Caco-2 (cell line): ENCODE measurements at regions not wholly inside any gene's neighbourhood (a gene's known extent, or its start where the extent isn't known, plus 50 kb on each side); places are given as distances from the start of the nearest gene placed in this dataset.

ENCODE experiments used
- BruUV-seq: library from RNA; stranded (reverse); fragments of 400-500 nt; replicated peaks from 2 replicates; lab custom pipeline; 2021; lab: Mats Ljungman, UMichigan
- CTCF ChIA-PET: fragments of 300-600 bp; sonication (Branson Sonifier 250); formaldehyde crosslinking; loops from one replicate; lab custom pipeline; 2022; ENCODE audit warnings: antibody characterized with exemption; lab: Charles Lee
- POLR2A ChIA-PET: fragments of 300-600 bp; sonication (Branson Sonifier 250); formaldehyde crosslinking; loops from one replicate; lab custom pipeline; 2022; ENCODE audit warnings: antibody characterized with exemption; lab: Charles Lee
- DNase-seq, 2 experiments: peaks; one replicate each; pipeline versions ENCODE4 v3.0.0 to v3.0.0-alpha.2; 2020 to 2022
- H3K27me3 ChIP-seq: replicated peaks from 2 replicates; pipeline ENCODE4 v1.6.0; 2011; ENCODE audit warnings: low read length; ENCODE audit not compliant: control insufficient read depth, insufficient read depth
- H3K36me3 ChIP-seq: 2 replicates; pipeline ENCODE4 v1.5.1; 2011; ENCODE audit warnings: low read length; ENCODE audit not compliant: control insufficient read depth, insufficient read depth
- H3K4me1 ChIP-seq: fragments of 250-450 bp; sonication (Bioruptor Pico); 2 replicates; pipeline ENCODE4 v1.5.1; 2020; ENCODE audit warnings: mild to moderate bottlenecking
- H3K4me3 ChIP-seq: 2 replicates; pipeline ENCODE4 v1.5.1; 2011; ENCODE audit warnings: low read depth, mild to moderate bottlenecking, control low read depth, low read length
- H3K9me3 ChIP-seq: fragments of 250-450 bp; sonication (Bioruptor Pico); 2 replicates; pipeline ENCODE4 v1.5.1; 2020; ENCODE audit warnings: mild to moderate bottlenecking, moderate library complexity
- H3K27ac Mint-ChIP-seq: one replicate; pipeline ENCODE4 v1.8.0; 2022; ENCODE audit warnings: mixed read lengths; ENCODE audit not compliant: unreplicated experiment
- H3K27me3 Mint-ChIP-seq: one replicate; pipeline ENCODE4 v1.8.0; 2022; ENCODE audit warnings: mixed read lengths; ENCODE audit not compliant: insufficient read depth, unreplicated experiment
- H3K36me3 Mint-ChIP-seq: one replicate; pipeline ENCODE4 v1.8.0; 2022; ENCODE audit warnings: mild to moderate bottlenecking, mixed read lengths; ENCODE audit not compliant: insufficient read depth, unreplicated experiment
- H3K4me1 Mint-ChIP-seq: one replicate; pipeline ENCODE4 v1.8.0; 2022; ENCODE audit warnings: low read depth, mixed read lengths; ENCODE audit not compliant: unreplicated experiment
- H3K4me3 Mint-ChIP-seq: one replicate; pipeline ENCODE4 v1.8.0; 2022; ENCODE audit warnings: mild to moderate bottlenecking, moderate library complexity, mixed read lengths; ENCODE audit not compliant: unreplicated experiment
- H3K9me3 Mint-ChIP-seq: one replicate; pipeline ENCODE4 v1.8.0; 2022; ENCODE audit warnings: mixed read lengths; ENCODE audit not compliant: unreplicated experiment
- intact Hi-C: fragments of 100-400 bp; cut with micrococcal nuclease; formaldehyde crosslinking; loops from one replicate; pipeline ENCODE4 v1.10.0; 2022; ENCODE audit not compliant: unreplicated experiment
- TF ChIP-seq, protein P1 (sequence below), 2 experiments: fragments of 200-600 bp in 1 of 2; IDR thresholded peaks; 1 replicate in 1 of 2; 2 replicates in 1 of 2; pipeline versions ENCODE4 v1.5.1 to v1.8.0; 2011 to 2022; ENCODE audit warnings: antibody characterized with exemption in 1 of 2, control low read depth in 1 of 2, inconsistent platforms in 1 of 2, low read depth in 1 of 2, low read length in 1 of 2, mild to moderate bottlenecking in 1 of 2, moderate library complexity in 1 of 2; ENCODE audit not compliant: insufficient read depth in 1 of 2, severe bottlenecking in 1 of 2, unreplicated experiment in 1 of 2

DNA sequence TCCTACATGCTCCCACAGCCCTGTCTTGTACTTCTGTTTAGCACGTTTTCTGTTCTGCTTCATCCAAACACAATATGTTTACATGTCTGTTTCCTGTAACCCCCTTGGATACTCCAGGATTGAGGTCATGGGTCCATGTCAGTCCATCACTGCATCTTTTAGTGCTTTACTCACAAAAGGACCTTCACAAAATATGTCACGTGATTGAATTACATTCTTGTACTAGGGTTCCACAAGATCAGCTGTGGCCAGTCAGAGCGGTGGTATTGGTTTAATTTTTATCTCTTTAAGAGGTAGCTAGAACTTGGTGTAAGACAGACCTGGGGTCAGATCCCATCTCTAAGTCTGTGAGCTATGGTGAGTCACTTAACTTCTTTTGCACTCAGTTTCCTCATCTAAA, 201.2 kb upstream of the FAM78B start:
- Mint-ChIP-seq H3K27me3 (peaks cover 14% of the 10 kb centered on the region), H3K9me3 (no peaks in the 10 kb centered on the region), H3K36me3 (no peaks in the 10 kb centered on the region), H3K27ac (no peak overlapping the region), H3K4me1 (no peaks in the 10 kb centered on the region), H3K4me3 (no peak overlapping the region)
- ChIA-PET CTCF (no interaction called here), POLR2A (no interaction called here)
- no peak for DNase-seq
- intact Hi-C loops: no loop called here
- Histone ChIP-seq H3K27me3 (no peaks in the 10 kb centered on the region), H3K4me1 (no peaks in the 10 kb centered on the region), H3K36me3 (no peaks in the 10 kb centered on the region), H3K4me3 (no peak overlapping the region), H3K9me3 (no peaks in the 10 kb centered on the region)
- no TSS peak for BruUV-seq
- TF ChIP-seq, protein P1, sequence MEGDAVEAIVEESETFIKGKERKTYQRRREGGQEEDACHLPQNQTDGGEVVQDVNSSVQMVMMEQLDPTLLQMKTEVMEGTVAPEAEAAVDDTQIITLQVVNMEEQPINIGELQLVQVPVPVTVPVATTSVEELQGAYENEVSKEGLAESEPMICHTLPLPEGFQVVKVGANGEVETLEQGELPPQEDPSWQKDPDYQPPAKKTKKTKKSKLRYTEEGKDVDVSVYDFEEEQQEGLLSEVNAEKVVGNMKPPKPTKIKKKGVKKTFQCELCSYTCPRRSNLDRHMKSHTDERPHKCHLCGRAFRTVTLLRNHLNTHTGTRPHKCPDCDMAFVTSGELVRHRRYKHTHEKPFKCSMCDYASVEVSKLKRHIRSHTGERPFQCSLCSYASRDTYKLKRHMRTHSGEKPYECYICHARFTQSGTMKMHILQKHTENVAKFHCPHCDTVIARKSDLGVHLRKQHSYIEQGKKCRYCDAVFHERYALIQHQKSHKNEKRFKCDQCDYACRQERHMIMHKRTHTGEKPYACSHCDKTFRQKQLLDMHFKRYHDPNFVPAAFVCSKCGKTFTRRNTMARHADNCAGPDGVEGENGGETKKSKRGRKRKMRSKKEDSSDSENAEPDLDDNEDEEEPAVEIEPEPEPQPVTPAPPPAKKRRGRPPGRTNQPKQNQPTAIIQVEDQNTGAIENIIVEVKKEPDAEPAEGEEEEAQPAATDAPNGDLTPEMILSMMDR (IDR thresholded peaks at IDR 0.05; ENCODE audit: insufficient read depth in 1 of 2, low read depth in 1 of 2, low read length in 1 of 2, severe bottlenecking in 1 of 2, unreplicated experiment in 1 of 2): no peak

DNA sequence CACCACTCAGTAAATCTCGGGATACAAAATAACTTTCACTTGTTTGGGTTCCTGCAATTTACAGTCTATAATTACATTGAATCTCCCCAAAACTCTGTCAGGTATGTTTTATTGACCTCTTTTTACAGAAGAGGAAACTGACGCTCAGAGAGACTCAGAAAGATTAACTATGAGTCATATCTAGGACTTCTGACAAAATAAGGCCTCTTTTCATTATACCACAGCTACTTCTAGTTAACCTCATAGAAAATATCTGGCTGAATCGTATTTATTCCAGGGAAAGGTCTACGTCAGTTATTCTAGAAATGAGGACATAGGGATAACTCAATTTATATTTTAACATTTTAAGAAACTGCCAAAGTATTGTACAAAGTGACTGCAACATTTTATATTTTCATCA, 211.1 kb upstream of the FAM78B start:
- H3K4me1 Mint-ChIP-seq: no peaks in the 10 kb centered on the region
- POLR2A ChIA-PET: no interaction called here

GRCh38 chr1:166378805-166379204, 212.0 kb upstream of the FAM78B start:
- no peaks in the 10 kb centered on the region; the same call in 1 of the 2 replicates for H3K9me3 ChIP-seq
- Mint-ChIP-seq H3K36me3 (no peaks in the 10 kb centered on the region), H3K27me3 (peaks cover 7% of the 10 kb centered on the region), H3K27ac (no peak overlapping the region), H3K4me3 (no peak overlapping the region), H3K4me1 (no peaks in the 10 kb centered on the region), H3K9me3 (no peaks in the 10 kb centered on the region)
- no peak overlapping the region for H3K4me3 ChIP-seq
- H3K36me3 ChIP-seq: no peaks in the 10 kb centered on the region
- ChIA-PET POLR2A (no interaction called here), CTCF (no interaction called here)
- BruUV-seq: no TSS peak
- intact Hi-C loops: no loop called here
- no peaks in the 10 kb centered on the region for H3K4me1 ChIP-seq
- TF ChIP-seq, protein P1 (IDR thresholded peaks at IDR 0.05; ENCODE audit: insufficient read depth in 1 of 2, low read depth in 1 of 2, low read length in 1 of 2, severe bottlenecking in 1 of 2, unreplicated experiment in 1 of 2): no peak
- no peaks in the 10 kb centered on the region for H3K27me3 ChIP-seq
- no peak for DNase-seq

More for the DNA sequence above, 211.1 kb upstream of the FAM78B start:
- H3K36me3 ChIP-seq: no peaks in the 10 kb centered on the region
- no peak overlapping the region for H3K4me3 Mint-ChIP-seq
- TF ChIP-seq, protein P1 (IDR thresholded peaks at IDR 0.05; ENCODE audit: insufficient read depth in 1 of 2, low read depth in 1 of 2, low read length in 1 of 2, severe bottlenecking in 1 of 2, unreplicated experiment in 1 of 2): no peak
- H3K36me3 Mint-ChIP-seq: no peaks in the 10 kb centered on the region
- H3K27me3 Mint-ChIP-seq: peaks cover 7% of the 10 kb centered on the region
- H3K27me3 ChIP-seq: no peaks in the 10 kb centered on the region
- no peaks in the 10 kb centered on the region; the same call in 1 of the 2 replicates for H3K9me3 ChIP-seq
- DNase-seq: no peak
- CTCF ChIA-PET: no interaction called here
- no peaks in the 10 kb centered on the region for H3K4me1 ChIP-seq
- no peak overlapping the region for H3K27ac Mint-ChIP-seq
- no peak overlapping the region for H3K4me3 ChIP-seq
- BruUV-seq: no TSS peak
- intact Hi-C loops: no loop called here
- H3K9me3 Mint-ChIP-seq: no peaks in the 10 kb centered on the region
